H1 (cell line): ENCODE measurements at regions not wholly inside any gene's neighbourhood (a gene's known extent, or its start where the extent isn't known, plus 50 kb on each side); places are given as distances from the start of the nearest gene placed in this dataset.
A peak's percentile ranks its signal among the peaks of the same experiment; 100 is the strongest.

Experiments used
- CTCF ChIA-PET: fragments of 300-600 bp; sonication (Branson Sonifier 250); formaldehyde crosslinking; loops from one replicate; lab custom pipeline; 2021; ENCODE audit not compliant: partially characterized antibody; lab: Charles Lee
- POLR2A ChIA-PET: fragments of 300-600 bp; sonication (Branson Sonifier 250); formaldehyde crosslinking; loops from one replicate; lab custom pipeline; 2021; ENCODE audit warnings: inconsistent platforms; ENCODE audit not compliant: partially characterized antibody; lab: Charles Lee
- DNase-seq, 2 experiments: peaks; one replicate each; pipeline versions ENCODE4 v3.0.0 to v3.0.0-alpha.2; 2010 to 2022; ENCODE audit warnings: low spot score in 2 of 2, low read depth in 1 of 2, mixed read lengths in 1 of 2
- FAIRE-seq: peaks from 2 replicates; lab custom pipeline; 2011; peaks lifted over from hg19 to GRCh38; lab: Jason Lieb, UNC
- H2AFZ ChIP-seq: 2 replicates; pipeline ENCODE4 v1.8.1; 2012; ENCODE audit warnings: low read length, inconsistent platforms
- H2AK5ac ChIP-seq: 2 replicates; pipeline ENCODE4 v1.6.1; 2013; ENCODE audit warnings: low read depth, low read length
- H2BK120ac ChIP-seq: replicated peaks from 2 replicates; pipeline ENCODE3; 2013; ENCODE audit warnings: low read depth, low read length, inconsistent platforms
- H2BK12ac ChIP-seq: 2 replicates; pipeline ENCODE4 v1.6.1; 2013; ENCODE audit warnings: low read depth, low read length
- H2BK15ac ChIP-seq: 2 replicates; pipeline ENCODE4 v1.6.1; 2013; ENCODE audit warnings: low read length
- H2BK20ac ChIP-seq: 2 replicates; pipeline ENCODE4 v1.6.1; 2013; ENCODE audit warnings: low read length
- H2BK5ac ChIP-seq: 2 replicates; pipeline ENCODE4 v1.6.1; 2013; ENCODE audit warnings: low read depth, low read length
- H3K14ac ChIP-seq: 2 replicates; pipeline ENCODE4 v1.6.1; 2013; ENCODE audit warnings: inconsistent platforms; ENCODE audit not compliant: insufficient read length
- H3K18ac ChIP-seq: 2 replicates; pipeline ENCODE4 v1.6.1; 2013; ENCODE audit warnings: low read length; ENCODE audit errors: extremely low read depth
- H3K23ac ChIP-seq: 2 replicates; pipeline ENCODE4 v1.6.1; 2013; ENCODE audit warnings: inconsistent platforms; ENCODE audit not compliant: insufficient read length
- H3K23me2 ChIP-seq: 2 replicates; pipeline ENCODE4 v1.6.1; 2013; ENCODE audit warnings: low read depth, low read length
- H3K27ac ChIP-seq: 2 replicates; pipeline ENCODE4 v1.6.1; 2011; ENCODE audit warnings: low read depth, low read length, inconsistent platforms
- H3K27me3 ChIP-seq, 4 experiments: replicated peaks in 1 of 4; 1 replicate in 1 of 4; 2 replicates in 3 of 4; pipeline versions ENCODE4 v1.6.1 to v1.8.1; 2011 to 2013; ENCODE audit warnings: low read length in 3 of 4, mild to moderate bottlenecking in 3 of 4, inconsistent platforms in 2 of 4, mixed read lengths in 2 of 4, moderate library complexity in 1 of 4; ENCODE audit not compliant: control insufficient read depth in 3 of 4, insufficient read depth in 3 of 4; ENCODE audit errors: extremely low read depth in 1 of 4
- H3K36me3 ChIP-seq, 4 experiments: 2 replicates each; pipeline versions ENCODE4 v1.6.1 to v1.8.1; 2011 to 2013; ENCODE audit warnings: mild to moderate bottlenecking in 4 of 4, low read length in 3 of 4, moderate library complexity in 2 of 4, control low read depth in 1 of 4, inconsistent platforms in 1 of 4; ENCODE audit not compliant: insufficient read depth in 4 of 4, control insufficient read depth in 2 of 4
- H3K4ac ChIP-seq: replicated peaks from 2 replicates; pipeline ENCODE3; 2013; ENCODE audit warnings: low read length, low read depth, mixed read lengths, inconsistent platforms; ENCODE audit not compliant: insufficient read length
- H3K4me1 ChIP-seq, 4 experiments: replicated peaks in 1 of 4; 1 replicate in 1 of 4; 2 replicates in 3 of 4; pipeline versions ENCODE4 v1.6.1 to v1.8.1; 2011 to 2013; ENCODE audit warnings: low read length in 3 of 4, inconsistent platforms in 2 of 4, mixed read lengths in 1 of 4; ENCODE audit not compliant: insufficient read depth in 4 of 4, control insufficient read depth in 3 of 4
- H3K4me2 ChIP-seq, 2 experiments: 2 replicates each; pipeline versions ENCODE4 v1.6.1 to v1.8.1; 2011 to 2013; ENCODE audit warnings: low read depth in 2 of 2, low read length in 2 of 2, control low read depth in 1 of 2, inconsistent platforms in 1 of 2, mild to moderate bottlenecking in 1 of 2; ENCODE audit not compliant: insufficient read depth in 1 of 2
- H3K4me3 ChIP-seq, 4 experiments: fragments of 200-600, 300-600 bp in 1 of 4; sonication (generic), shearing (Covaris generic), sonication (Bioruptor Twin) in 1 of 4; 2 replicates each; pipeline versions ENCODE4 v1.5.1 to v1.8.1; 2011 to 2016; ENCODE audit warnings: low read length in 4 of 4, low read depth in 3 of 4, control low read depth in 2 of 4, inconsistent platforms in 2 of 4, mild to moderate bottlenecking in 2 of 4, mixed read lengths in 1 of 4, moderate library complexity in 1 of 4; ENCODE audit not compliant: insufficient read depth in 2 of 4; ENCODE audit errors: extremely low read depth in 1 of 4
- H3K56ac ChIP-seq: replicated peaks from 2 replicates; pipeline ENCODE3; 2013; ENCODE audit warnings: low read depth, mild to moderate bottlenecking, mixed read lengths, low read length, inconsistent platforms; ENCODE audit not compliant: insufficient read length
- H3K79me1 ChIP-seq: 2 replicates; pipeline ENCODE4 v1.6.1; 2013; ENCODE audit warnings: low read depth, low read length, control low read depth
- H3K79me2 ChIP-seq, 2 experiments: 2 replicates each; pipeline versions ENCODE4 v1.6.1 to v1.8.1; 2012 to 2013; ENCODE audit warnings: low read length in 2 of 2, mild to moderate bottlenecking in 2 of 2, inconsistent platforms in 1 of 2; ENCODE audit not compliant: insufficient read depth in 2 of 2, control insufficient read depth in 1 of 2
- H3K9ac ChIP-seq, 4 experiments: replicated peaks in 1 of 4; 1 replicate in 1 of 4; 2 replicates in 3 of 4; pipeline versions ENCODE4 v1.6.1 to v1.8.1; 2011 to 2013; ENCODE audit warnings: low read depth in 3 of 4, low read length in 3 of 4, control low read depth in 2 of 4, mild to moderate bottlenecking in 2 of 4, moderate library complexity in 2 of 4, inconsistent platforms in 1 of 4; ENCODE audit errors: extremely low read depth in 1 of 4
- H3K9me3 ChIP-seq, 2 experiments: 2 replicates each; pipeline versions ENCODE4 v1.6.1 to v1.8.1; 2012 to 2013; ENCODE audit warnings: mild to moderate bottlenecking in 2 of 2, moderate library complexity in 2 of 2, control low read depth in 1 of 2, inconsistent platforms in 1 of 2, low read depth in 1 of 2, low read length in 1 of 2, mixed read lengths in 1 of 2; ENCODE audit not compliant: insufficient read depth in 2 of 2
- H4K20me1 ChIP-seq, 2 experiments: replicated peaks in 1 of 2; 2 replicates each; pipeline versions ENCODE3 to v1.8.1; 2011 to 2013; ENCODE audit warnings: inconsistent platforms in 2 of 2, low read length in 2 of 2, mild to moderate bottlenecking in 1 of 2; ENCODE audit not compliant: insufficient read depth in 2 of 2, control insufficient read depth in 1 of 2
- H4K5ac ChIP-seq: 2 replicates; pipeline ENCODE4 v1.6.1; 2013; ENCODE audit warnings: low read length, low read depth, mixed read lengths, inconsistent platforms; ENCODE audit not compliant: insufficient read length
- H4K8ac ChIP-seq: 2 replicates; pipeline ENCODE4 v1.8.0; 2013; ENCODE audit warnings: mild to moderate bottlenecking, moderate library complexity, low read length, inconsistent platforms; ENCODE audit not compliant: insufficient read depth; ENCODE audit errors: extremely low read depth
- H4K91ac ChIP-seq: replicated peaks from 2 replicates; pipeline ENCODE3; 2013; ENCODE audit warnings: low read length, mixed read lengths, inconsistent platforms; ENCODE audit not compliant: insufficient read length
- EP300 ChIP-seq, 2 experiments: IDR thresholded peaks; 1 replicate in 1 of 2; 2 replicates in 1 of 2; pipeline ENCODE4 v1.6.1; 2011 to 2012; ENCODE audit warnings: low read depth in 2 of 2, low read length in 2 of 2, mild to moderate bottlenecking in 2 of 2, borderline replicate concordance in 1 of 2, inconsistent platforms in 1 of 2, moderate library complexity in 1 of 2
- EZH2 ChIP-seq: fragments of 200-600 bp; sonication (generic); IDR thresholded peaks from 2 replicates; pipeline ENCODE4 v1.7.1; 2012; ENCODE audit warnings: low read depth, mild to moderate bottlenecking, moderate library complexity, low read length, inconsistent platforms; ENCODE audit not compliant: severe bottlenecking
- WGBS, 2 experiments: shearing (Covaris generic) in 1 of 2; methylation state at CpG; one replicate each; pipeline versions ENCODE4 v1.1.6 to v1.1.7; 2013 to 2015; ENCODE audit warnings: low lambda C conversion rate in 2 of 2, mixed read lengths in 2 of 2, inconsistent platforms in 1 of 2, low coverage in 1 of 2, missing lambda C conversion rate in 1 of 2; ENCODE audit not compliant: insufficient replicate concordance in 2 of 2, insufficient coverage in 1 of 2, insufficient read length in 1 of 2; ENCODE audit errors: extremely low coverage in 1 of 2, missing lambda C conversion rate in 1 of 2; 5-methylcytosine and 5-hydroxymethylcytosine counted together

GRCh38 chr22:48389916-48390315, 1437.8 kb downstream of the BRD1 start:
- H3K9me3 ChIP-seq, result 0 out of 4 replicates have a peak, but pooled peaks cover 2 to 4% of the 10 kb centered on the region in 2 experiments
- DNase-seq, result peak in 1 of 2 experiments; percentile 31
- peaks cover 0 to 4% (median 1%) of the 10 kb centered on the region in 4 experiments; a peak in 3 of 7 replicates for H3K4me1 ChIP-seq
- no peak overlapping the region for H3K4me2 ChIP-seq
- no peak overlapping the region for H3K14ac ChIP-seq
- no peaks in the 10 kb centered on the region for H3K23me2 ChIP-seq
- 81% methylated on average over 8 of the region's 8 CpGs; no CpG with 5 or more reads in 1 of the 2 experiments for WGBS, 2 experiments
- H4K5ac ChIP-seq, result no peak overlapping the region
- H3K79me1 ChIP-seq, result no peaks in the 10 kb centered on the region
- H2AFZ ChIP-seq, result no peak overlapping the region
- no peak overlapping the region for H2BK20ac ChIP-seq
- 0 out of 2 replicates have a peak overlapping the region, but pooled peaks have one; percentile 29 for H2BK15ac ChIP-seq
- no peak overlapping the region for H3K56ac ChIP-seq
- no peak overlapping the region for H3K23ac ChIP-seq
- H4K91ac ChIP-seq, result peak overlapping the region; percentile 51
- ChIA-PET POLR2A (no interaction called here), CTCF (interaction anchor here (1.1 kb wide), 1 partner anchor 27 kb away, joined by 4 read pairs; no protein-coding TSS in a partner anchor)
- H3K36me3 ChIP-seq, result no peaks in the 10 kb centered on the region
- no peaks in the 10 kb centered on the region for H4K20me1 ChIP-seq
- TF ChIP-seq EP300 (IDR thresholded peaks at IDR 0.05; ENCODE audit: borderline replicate concordance in 1 of 2, low read depth in 2 of 2, low read length in 2 of 2) (no peak), EZH2 (no peak)
- H2BK120ac ChIP-seq, result no peak overlapping the region
- no peak overlapping the region for H3K18ac ChIP-seq
- H3K27ac ChIP-seq, result no peak overlapping the region
- H3K9ac ChIP-seq, result no peak overlapping the region
- H2BK12ac ChIP-seq, result no peak overlapping the region
- no peak overlapping the region for H4K8ac ChIP-seq
- no peak overlapping the region for H2BK5ac ChIP-seq
- no peak for FAIRE-seq
- H3K4ac ChIP-seq, result no peak overlapping the region
- no peak overlapping the region for H3K4me3 ChIP-seq
- H3K27me3 ChIP-seq, result no peaks in the 10 kb centered on the region
- H2AK5ac ChIP-seq, result no peak overlapping the region
- H3K79me2 ChIP-seq, result no peaks in the 10 kb centered on the region
